D341Med (cell line): ENCODE measurements at regions not wholly inside any gene's neighbourhood (a gene's known extent, or its start where the extent isn't known, plus 50 kb on each side); places are given as distances from the start of the nearest gene placed in this dataset.

Experiments used
- DNase-seq: peaks from one replicate; pipeline ENCODE4 v3.0.0; 2012; ENCODE audit warnings: low spot score

- DNase-seq: no peak
These were observed 76.9 kb upstream of the RIPOR2 start for GRCh38 chr6:25012657-25013056.

- no peak for DNase-seq
These were observed 77.5 kb upstream of the RIPOR2 start for GRCh38 chr6:25013246-25013645.

GRCh38 chr6:25014369-25014768 is 78.6 kb upstream of the RIPOR2 start:
- no peak for DNase-seq

- no peak for DNase-seq
These were observed 79.2 kb upstream of the RIPOR2 start for GRCh38 chr6:25014791-25015560.

- DNase-seq: no peak
These were observed 80.4 kb upstream of the RIPOR2 start for GRCh38 chr6:25016014-25016720.

GRCh38 chr6:25017486-25017885 is 81.7 kb upstream of the RIPOR2 start:
- DNase-seq: no peak

- DNase-seq: no peak
These were observed 82.3 kb upstream of the RIPOR2 start for GRCh38 chr6:25017932-25018567.

- DNase-seq: no peak
These were observed 82.8 kb upstream of the RIPOR2 start for GRCh38 chr6:25018568-25018954.

GRCh38 chr6:25022140-25022553 is 86.4 kb upstream of the RIPOR2 start:
- no peak for DNase-seq

GRCh38 chr6:25023781-25024180 is 88.0 kb upstream of the RIPOR2 start:
- no peak for DNase-seq

- no peak for DNase-seq
These were observed 89.1 kb upstream of the RIPOR2 start for GRCh38 chr6:25024821-25025220.

- DNase-seq: no peak
These were observed 89.6 kb upstream of the RIPOR2 start for GRCh38 chr6:25025248-25025918.

GRCh38 chr6:25025919-25026301 is 90.2 kb upstream of the RIPOR2 start:
- no peak for DNase-seq

- DNase-seq: no peak
These were observed 91.0 kb upstream of the RIPOR2 start for GRCh38 chr6:25026723-25027122.

- no peak for DNase-seq
These were observed 91.6 kb upstream of the RIPOR2 start for GRCh38 chr6:25027221-25027916.

- DNase-seq: no peak
These were observed 92.6 kb upstream of the RIPOR2 start for GRCh38 chr6:25028328-25028727.

- no peak for DNase-seq
These were observed 97.2 kb upstream of the RIPOR2 start for GRCh38 chr6:25032934-25033333.

- DNase-seq: no peak
These were observed 98.7 kb upstream of the RIPOR2 start for GRCh38 chr6:25034431-25034921.

GRCh38 chr6:25035174-25035511 is 99.4 kb upstream of the RIPOR2 start:
- no peak for DNase-seq

- DNase-seq: no peak
These were observed 100.0 kb upstream of the RIPOR2 start for GRCh38 chr6:25035512-25036435.

- no peak for DNase-seq
These were observed 100.7 kb upstream of the RIPOR2 start for GRCh38 chr6:25036461-25036860.
